ENCODE measurements at regions not wholly inside any gene's neighbourhood (a gene's known extent, or its start where the extent isn't known, plus 50 kb on each side); places are given as distances from the start of the nearest gene placed in this dataset.

- TF ChIP-seq, protein P1, sequence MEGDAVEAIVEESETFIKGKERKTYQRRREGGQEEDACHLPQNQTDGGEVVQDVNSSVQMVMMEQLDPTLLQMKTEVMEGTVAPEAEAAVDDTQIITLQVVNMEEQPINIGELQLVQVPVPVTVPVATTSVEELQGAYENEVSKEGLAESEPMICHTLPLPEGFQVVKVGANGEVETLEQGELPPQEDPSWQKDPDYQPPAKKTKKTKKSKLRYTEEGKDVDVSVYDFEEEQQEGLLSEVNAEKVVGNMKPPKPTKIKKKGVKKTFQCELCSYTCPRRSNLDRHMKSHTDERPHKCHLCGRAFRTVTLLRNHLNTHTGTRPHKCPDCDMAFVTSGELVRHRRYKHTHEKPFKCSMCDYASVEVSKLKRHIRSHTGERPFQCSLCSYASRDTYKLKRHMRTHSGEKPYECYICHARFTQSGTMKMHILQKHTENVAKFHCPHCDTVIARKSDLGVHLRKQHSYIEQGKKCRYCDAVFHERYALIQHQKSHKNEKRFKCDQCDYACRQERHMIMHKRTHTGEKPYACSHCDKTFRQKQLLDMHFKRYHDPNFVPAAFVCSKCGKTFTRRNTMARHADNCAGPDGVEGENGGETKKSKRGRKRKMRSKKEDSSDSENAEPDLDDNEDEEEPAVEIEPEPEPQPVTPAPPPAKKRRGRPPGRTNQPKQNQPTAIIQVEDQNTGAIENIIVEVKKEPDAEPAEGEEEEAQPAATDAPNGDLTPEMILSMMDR (IDR thresholded peaks at IDR 0.05; ENCODE audit: low read length): no peak
- no peak for TF ChIP-seq EZH2 (IDR thresholded peaks at IDR 0.05; ENCODE audit: borderline replicate concordance, low read length)
These were observed 153.6 kb upstream of the TMCC3 start for GRCh38 chr12:94803939-94804338.
